Muscle layer of duodenum (tissue), 2 donors: ENCODE measurements at regions not wholly inside any gene's neighbourhood (a gene's known extent, or its start where the extent isn't known, plus 50 kb on each side); places are given as distances from the start of the nearest gene placed in this dataset.
A peak's percentile ranks its signal among the peaks of the same experiment; 100 is the strongest.
"Not testable (repeated sequence)": the region's sequence is repeated elsewhere in the genome, so short reads cannot be mapped to it uniquely, and the experiment has no call there.

Experiments
- H3K27ac ChIP-seq: one replicate; pipeline ENCODE4 v1.7.0; 2013; ENCODE audit warnings: mild to moderate bottlenecking, low read length
- H3K27me3 ChIP-seq: one replicate; pipeline ENCODE4 v1.7.0; 2013; ENCODE audit warnings: low read depth, mild to moderate bottlenecking, control low read depth, low read length
- H3K36me3 ChIP-seq, 2 donors: one replicate each; pipeline ENCODE4 v1.7.0; 2013; ENCODE audit warnings: low read length in 2 of 2, control low read depth in 1 of 2, mild to moderate bottlenecking in 1 of 2; ENCODE audit not compliant: insufficient read depth in 2 of 2, control insufficient read depth in 1 of 2
- H3K4me1 ChIP-seq, 2 donors: one replicate each; pipeline ENCODE4 v1.7.0; 2013; ENCODE audit warnings: low read length in 2 of 2, mild to moderate bottlenecking in 2 of 2, control low read depth in 1 of 2, moderate library complexity in 1 of 2; ENCODE audit not compliant: insufficient read depth in 2 of 2, control insufficient read depth in 1 of 2
- H3K4me3 ChIP-seq, 2 donors: one replicate each; pipeline ENCODE4 v1.7.0; 2013; ENCODE audit warnings: low read length in 2 of 2, low read depth in 1 of 2, mild to moderate bottlenecking in 1 of 2
- H3K9me3 ChIP-seq, 2 donors: one replicate each; pipeline ENCODE4 v1.7.0; 2013; ENCODE audit warnings: low read length in 2 of 2, control low read depth in 1 of 2, mild to moderate bottlenecking in 1 of 2; ENCODE audit not compliant: control insufficient read depth in 1 of 2
- donor health status: healthy.

DNA sequence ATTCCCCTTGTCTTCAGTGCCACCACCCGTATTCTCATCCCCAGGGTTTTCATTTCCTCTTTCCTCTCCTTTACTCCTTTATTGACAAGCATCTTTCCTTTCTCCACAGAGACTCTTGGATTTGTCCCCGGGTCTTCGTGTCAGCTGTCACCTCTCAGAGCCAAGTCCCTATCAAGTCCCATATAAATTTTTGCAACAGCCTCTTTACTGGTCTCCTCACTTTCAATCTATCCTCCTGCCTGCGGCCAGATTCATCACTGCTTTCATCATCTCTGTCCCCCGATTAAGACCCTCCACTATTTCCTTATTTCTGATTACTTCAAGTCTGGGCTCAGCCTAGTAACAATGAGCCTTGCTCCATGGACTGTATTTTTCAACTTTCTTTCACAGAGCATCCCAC lies 113.8 kb downstream of the CTAGE1 start:
- Histone ChIP-seq H3K4me3 (no peak overlapping the region), H3K27ac (no peak overlapping the region), H3K9me3 (no peaks in the 10 kb centered on the region), H3K36me3 (no peaks in the 10 kb centered on the region), H3K4me1 (no peaks in the 10 kb centered on the region), H3K27me3 (no peaks in the 10 kb centered on the region)

DNA sequence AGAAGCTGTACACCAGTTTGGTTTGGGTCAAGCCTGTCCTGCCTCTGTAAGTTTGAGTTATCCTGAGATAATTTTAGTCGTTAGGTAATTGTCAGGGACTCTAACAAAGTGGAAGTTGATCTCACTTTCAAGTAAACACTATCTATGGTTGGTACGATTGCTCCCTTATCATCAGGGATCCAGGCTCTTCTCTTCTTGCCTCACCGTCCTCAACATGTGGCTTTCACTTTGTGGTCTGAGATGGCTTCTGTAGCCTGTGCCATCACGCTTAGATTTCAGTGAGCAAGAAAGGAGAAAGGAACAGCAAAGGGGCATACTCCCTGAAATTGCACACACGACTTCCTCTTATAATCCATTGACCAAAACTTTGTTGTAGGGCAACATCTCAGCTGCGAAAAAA lies 115.6 kb downstream of the CTAGE1 start:
- Histone ChIP-seq H3K27me3 (no peaks in the 10 kb centered on the region), H3K4me3 (no peak overlapping the region), H3K36me3 (no peaks in the 10 kb centered on the region), H3K9me3 (no peaks in the 10 kb centered on the region), H3K4me1 (no peaks in the 10 kb centered on the region), H3K27ac (no peak overlapping the region)

DNA sequence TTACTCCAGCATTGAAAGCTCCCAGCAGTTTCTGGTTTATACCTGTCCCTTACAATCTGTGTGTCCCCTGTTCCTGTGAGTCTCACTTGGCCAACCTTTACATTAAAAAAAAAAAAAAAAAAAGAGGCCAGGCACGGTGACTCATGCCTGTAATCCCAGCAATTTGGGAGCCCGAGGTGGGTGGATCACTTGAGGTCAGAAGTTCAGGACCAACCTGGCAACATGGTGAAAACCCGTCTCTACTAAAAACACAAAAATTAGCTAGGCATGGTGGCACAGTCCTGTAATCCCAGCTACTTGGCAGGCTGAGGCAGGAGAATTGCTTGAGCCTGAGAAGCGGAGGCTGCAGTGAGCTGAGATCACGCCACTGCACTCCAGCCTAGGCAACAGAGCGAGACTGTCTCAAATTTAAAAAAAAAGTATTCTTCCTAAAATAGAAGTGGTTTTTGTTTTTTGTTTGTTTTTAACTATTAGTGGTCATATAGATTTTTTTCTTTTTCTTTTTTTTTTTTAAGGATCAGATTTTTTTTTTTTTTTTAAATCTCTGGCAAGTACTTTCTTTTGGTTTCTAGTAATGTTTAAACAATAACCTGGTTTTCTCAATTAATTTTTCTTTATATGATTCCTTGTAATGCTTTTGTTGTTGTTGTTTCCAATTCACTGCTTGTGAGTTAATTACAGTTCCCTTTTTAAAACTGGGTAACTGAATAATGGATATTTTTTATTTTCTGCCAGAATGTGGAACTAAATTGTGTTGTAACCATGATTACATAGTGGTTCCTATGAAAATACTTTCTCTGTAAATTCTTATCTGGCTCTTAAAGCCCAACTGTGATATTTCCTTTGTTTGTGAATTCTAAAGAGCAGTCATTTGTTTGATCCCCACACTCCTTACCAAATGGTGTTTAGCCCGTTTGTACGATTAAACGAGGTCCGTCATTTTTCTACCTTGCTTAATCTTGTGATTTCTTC lies 116.8 kb downstream of the CTAGE1 start:
- no peak overlapping the region for H3K27ac ChIP-seq
- no peaks in the 10 kb centered on the region for H3K9me3 ChIP-seq
- H3K4me3 ChIP-seq: no peak overlapping the region
- no peaks in the 10 kb centered on the region for H3K36me3 ChIP-seq
- H3K4me1 ChIP-seq: no peaks in the 10 kb centered on the region
- H3K27me3 ChIP-seq: no peaks in the 10 kb centered on the region

DNA sequence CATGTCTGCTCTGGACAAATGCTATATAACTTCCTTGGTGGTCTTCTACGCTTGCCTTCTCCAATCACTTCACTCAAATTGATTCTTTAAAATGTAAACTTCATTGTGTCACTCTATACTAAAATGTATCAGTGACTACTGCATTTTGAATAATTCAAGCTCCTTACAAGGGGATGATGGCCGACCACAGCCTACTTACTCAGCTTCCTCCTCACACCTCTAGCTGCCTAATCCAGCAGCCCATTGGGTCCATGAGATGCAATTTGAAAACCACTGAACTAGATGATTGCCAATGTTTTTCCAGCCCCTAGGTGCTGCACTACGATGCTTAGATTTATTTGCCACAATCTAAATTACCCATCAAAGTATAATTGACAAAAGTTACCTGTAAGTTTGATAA lies 120.7 kb downstream of the CTAGE1 start:
- Histone ChIP-seq H3K4me1 (no peaks in the 10 kb centered on the region), H3K9me3 (no peaks in the 10 kb centered on the region), H3K4me3 (no peak overlapping the region), H3K36me3 (no peaks in the 10 kb centered on the region), H3K27me3 (no peaks in the 10 kb centered on the region), H3K27ac (no peak overlapping the region)

GRCh38 chr18:22296304-22296703 lies 121.4 kb downstream of the CTAGE1 start:
- Histone ChIP-seq H3K27me3 (no peaks in the 10 kb centered on the region), H3K9me3 (no peaks in the 10 kb centered on the region), H3K27ac (no peak overlapping the region), H3K4me1 (no peaks in the 10 kb centered on the region), H3K36me3 (no peaks in the 10 kb centered on the region), H3K4me3 (no peak overlapping the region)

- Histone ChIP-seq H3K9me3 (peaks cover 0 to 3% of the 10 kb centered on the region in 2 donors), H3K4me3 (no peak overlapping the region), H3K4me1 (no peaks in the 10 kb centered on the region), H3K27me3 (no peaks in the 10 kb centered on the region), H3K36me3 (no peaks in the 10 kb centered on the region), H3K27ac (no peak overlapping the region)
Measured at GRCh38 chr18:22293417-22293816, 124.0 kb downstream of the GATA6 start.

DNA sequence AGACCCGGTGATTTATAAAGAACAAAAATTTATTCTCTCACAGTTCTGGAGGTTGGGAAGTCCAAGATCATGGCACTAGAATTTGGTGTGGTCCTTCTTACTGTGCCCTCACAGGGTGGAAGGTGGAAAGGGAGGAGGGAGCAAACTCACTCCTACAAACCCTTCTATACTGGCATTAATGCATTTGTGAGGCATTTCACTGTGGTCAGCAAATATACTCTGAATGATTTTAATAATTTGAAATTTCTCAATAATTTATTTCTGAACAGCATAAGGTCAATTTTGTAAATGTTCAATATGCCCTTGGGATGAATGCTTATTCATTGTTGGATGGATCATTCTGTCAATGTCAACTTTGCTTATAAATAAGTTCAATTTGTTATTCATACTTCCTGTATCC lies 120.6 kb downstream of the GATA6 start:
- peaks cover 0 to 7% of the 10 kb centered on the region in 2 donors for H3K9me3 ChIP-seq
- no peaks in the 10 kb centered on the region for H3K36me3 ChIP-seq

GRCh38 chr18:22286585-22286984 lies 117.2 kb downstream of the GATA6 start:
- Histone ChIP-seq H3K36me3 (no peaks in the 10 kb centered on the region), H3K4me1 (no peaks in the 10 kb centered on the region), H3K27ac (peak overlapping the region; percentile 2), H3K9me3 (peaks cover 0 to 7% of the 10 kb centered on the region in 2 donors), H3K4me3 (no peak overlapping the region), H3K27me3 (no peaks in the 10 kb centered on the region)

More for the DNA sequence above, 120.6 kb downstream of the GATA6 start:
- H3K4me1 ChIP-seq: no peaks in the 10 kb centered on the region
- no peak overlapping the region for H3K27ac ChIP-seq
- no peak overlapping the region for H3K4me3 ChIP-seq
- H3K27me3 ChIP-seq: no peaks in the 10 kb centered on the region

DNA sequence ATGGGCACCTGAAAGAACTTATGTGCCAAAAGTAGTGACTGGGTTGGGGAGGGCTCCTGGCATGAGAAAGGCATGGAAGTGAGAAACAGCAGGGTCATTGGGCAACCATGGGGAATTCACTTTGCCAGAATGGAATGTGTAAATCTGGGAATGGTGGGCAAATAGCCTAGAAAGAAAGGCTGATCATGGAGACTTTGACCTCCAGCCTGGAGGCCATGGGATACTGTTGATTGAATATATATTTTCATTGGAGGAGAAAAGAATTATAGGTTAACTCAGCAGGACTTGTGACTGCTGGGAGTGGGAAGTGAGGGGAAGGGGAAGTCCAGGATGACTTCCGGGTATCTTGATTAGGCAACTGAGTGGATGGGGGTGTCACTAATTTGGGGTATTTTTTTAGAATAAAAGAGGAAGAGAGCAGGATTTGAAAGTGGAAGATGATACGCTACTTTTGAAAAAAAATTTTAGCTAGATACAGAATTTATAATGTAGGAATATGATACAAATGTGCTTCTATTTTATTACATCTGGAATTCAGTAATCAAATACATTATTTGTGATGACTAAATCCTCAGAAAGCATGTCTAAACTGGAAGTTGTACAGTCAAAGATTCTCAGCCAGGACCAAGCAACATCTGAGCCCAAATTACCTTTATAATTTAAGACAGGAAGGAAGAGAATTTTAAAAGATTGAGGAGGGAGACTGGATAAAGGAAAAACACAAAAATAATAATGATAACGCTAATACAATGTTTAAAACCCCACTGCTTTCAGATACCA lies 116.2 kb downstream of the GATA6 start:
- Histone ChIP-seq H3K36me3 (no peaks in the 10 kb centered on the region), H3K4me1 (no peaks in the 10 kb centered on the region), H3K4me3 (no peak overlapping the region), H3K27ac (no peak overlapping the region), H3K27me3 (no peaks in the 10 kb centered on the region), H3K9me3 (peaks cover 0 to 7% of the 10 kb centered on the region in 2 donors)

DNA sequence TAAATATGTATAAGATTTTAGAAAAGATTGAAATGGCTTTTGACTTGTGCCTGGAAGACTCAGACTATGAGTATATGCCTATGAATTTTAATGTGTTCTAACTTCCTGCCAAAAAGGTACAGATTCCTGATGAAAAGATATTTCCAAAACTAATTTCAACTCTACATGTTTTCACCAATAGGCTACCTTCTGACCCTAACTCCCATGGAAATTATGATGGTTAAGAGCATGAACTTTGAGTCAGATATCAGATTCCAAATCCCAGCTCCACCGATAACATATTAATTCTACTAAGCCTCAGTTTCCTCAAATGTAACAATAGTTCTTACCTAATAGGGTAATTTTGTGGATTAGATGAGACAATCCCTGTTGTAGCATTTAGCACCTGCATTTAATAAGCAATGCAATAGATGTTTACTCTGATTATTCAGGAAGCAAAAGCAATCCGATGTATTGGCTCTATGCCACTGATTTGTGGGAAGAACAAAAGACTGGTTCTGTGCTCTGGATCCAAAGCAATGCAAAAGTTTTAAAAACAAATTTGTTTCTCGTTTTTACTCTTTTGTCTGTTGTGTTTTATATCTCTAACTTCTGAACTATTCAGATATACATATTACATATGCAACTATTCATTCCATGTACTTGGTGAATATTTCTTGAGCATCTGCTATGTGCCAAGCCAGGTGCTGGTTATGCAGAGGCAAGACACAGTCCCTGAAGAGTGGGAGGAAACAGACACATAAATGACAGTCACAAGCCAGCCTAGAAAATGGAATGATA lies 115.4 kb downstream of the GATA6 start:
- H3K9me3 ChIP-seq: peaks cover 0 to 5% of the 10 kb centered on the region in 2 donors
- no peaks in the 10 kb centered on the region for H3K36me3 ChIP-seq
- no peaks in the 10 kb centered on the region for H3K4me1 ChIP-seq
- no peak overlapping the region for H3K27ac ChIP-seq
- no peaks in the 10 kb centered on the region for H3K27me3 ChIP-seq
- no peak overlapping the region for H3K4me3 ChIP-seq

DNA sequence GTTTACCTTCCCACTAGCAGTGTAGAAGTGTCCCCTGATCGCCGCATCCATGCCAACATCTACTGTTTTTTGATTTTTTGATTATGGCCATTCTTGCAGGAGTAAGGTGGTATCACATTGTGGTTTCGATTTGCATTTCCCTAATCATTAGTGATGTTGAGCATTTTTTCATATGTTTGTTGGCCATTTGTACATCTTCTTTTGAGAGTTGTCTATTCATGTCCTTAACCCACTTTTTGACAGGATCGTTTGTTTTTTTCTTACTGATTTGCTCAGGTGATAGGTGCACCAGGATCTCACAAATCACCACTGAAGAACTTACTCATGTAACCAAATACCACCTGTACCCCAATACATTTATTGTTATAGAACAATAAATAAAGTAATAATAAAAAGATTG lies 114.5 kb downstream of the GATA6 start:
- H3K4me3 ChIP-seq, H3K4me1 ChIP-seq, H3K9me3 ChIP-seq, H3K36me3 ChIP-seq, H3K27ac ChIP-seq, H3K27me3 ChIP-seq: not testable (repeated sequence)
